ENCODE measurements at regions not wholly inside any gene's neighbourhood (a gene's known extent, or its start where the extent isn't known, plus 50 kb on each side); places are given as distances from the start of the nearest gene placed in this dataset.

DNA sequence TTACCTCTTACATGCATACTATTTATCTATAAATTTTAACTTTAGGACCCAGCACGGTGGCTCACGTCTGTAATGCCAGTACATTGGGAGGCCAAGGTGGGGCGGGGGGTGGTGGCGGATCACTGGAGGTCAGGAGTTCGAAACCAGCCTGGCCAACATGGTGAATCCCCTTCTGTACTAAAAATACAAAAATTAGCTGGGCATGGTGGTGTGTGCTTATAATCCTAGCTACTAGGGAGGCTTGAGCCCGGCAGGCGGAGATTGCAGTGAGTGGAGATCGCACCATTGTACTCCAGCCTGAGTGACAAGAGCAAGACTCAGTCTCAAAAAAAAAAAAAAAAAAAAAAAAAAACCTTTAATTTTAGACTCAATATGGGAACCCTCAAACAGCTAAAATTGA lies 1582.6 kb upstream of the NUDT12 start:
- intact Hi-C loops (cut with micrococcal nuclease): no loop called here

More for the DNA sequence above, 1582.6 kb upstream of the NUDT12 start:
- no TSS peak for BruUV-seq (replicated peaks)
- Histone ChIP-seq H3K56ac (ENCODE audit: extremely low read depth, insufficient read depth, low read length) (no peak overlapping the region), H3K4me2 (ENCODE audit: low read depth, low read length) (no peak overlapping the region), H2BK120ac (ENCODE audit: low read depth, low read length) (no peak overlapping the region), H4K20me1 (ENCODE audit: insufficient read depth, low read length) (no peaks in the 10 kb centered on the region), H3K23ac (ENCODE audit: low read depth, low read length) (no peak overlapping the region), H2AK9ac (replicated peaks; ENCODE audit: low read depth, low read length, poor library complexity) (no peak overlapping the region), H2BK20ac (ENCODE audit: low read depth, low read length) (no peak overlapping the region), H3K4me1 (ENCODE audit: control insufficient read depth, insufficient read depth, low read length) (no peaks in the 10 kb centered on the region), H3K27ac (ENCODE audit: insufficient read depth, low read length) (no peak overlapping the region), H3K27me3 (ENCODE audit: control insufficient read depth, insufficient read depth, low read length) (no peaks in the 10 kb centered on the region), H3K36me3 (ENCODE audit: control insufficient read depth, insufficient read depth, low read length) (no peaks in the 10 kb centered on the region), H3K14ac (replicated peaks; ENCODE audit: low read depth, low read length) (no peak overlapping the region), H4K5ac (ENCODE audit: low read depth, low read length) (no peak overlapping the region), H3K9ac (ENCODE audit: low read depth, low read length) (no peak overlapping the region), H3K4ac (ENCODE audit: low read depth, low read length) (no peak overlapping the region), H2AK5ac (ENCODE audit: low read depth, low read length) (no peak overlapping the region), H3K18ac (ENCODE audit: low read depth, low read length) (no peak overlapping the region), H2BK5ac (ENCODE audit: low read depth, low read length, poor library complexity, severe bottlenecking) (no peak overlapping the region), H4K91ac (ENCODE audit: insufficient read depth, low read depth, low read length) (no peak overlapping the region), H2AFZ (replicated peaks; ENCODE audit: low read length, poor library complexity) (no peak overlapping the region), H3K4me3 (ENCODE audit: insufficient read depth, low read depth, low read length) (no peak overlapping the region), H3K9me3 (ENCODE audit: control insufficient read depth, insufficient read depth, low read length) (no peaks in the 10 kb centered on the region), H3K79me1 (ENCODE audit: low read depth in 1 of 2, low read length in 2 of 2) (no peaks in the 10 kb centered on the region), H2BK15ac (ENCODE audit: low read depth, low read length) (no peak overlapping the region), H3K9me1 (ENCODE audit: insufficient read depth, low read length) (no peaks in the 10 kb centered on the region), H4K8ac (ENCODE audit: low read depth in 2 of 2, low read length in 2 of 2) (no peak overlapping the region)
- DNase-seq (no peak), ATAC-seq (ENCODE audit: low read depth) (no peak)
- dilution Hi-C loops (cut with HindIII; ENCODE audit: low sequenced_read_pairs, unreplicated experiment): no loop called here
- CTCF ChIA-PET: no interaction called here
- POLR2A ChIA-PET (ENCODE audit: unreplicated experiment): no interaction called here
- TF ChIP-seq CHD1 (IDR thresholded peaks at IDR 0.05; ENCODE audit: low read depth, low read length) (no peak), RFX5 (IDR thresholded peaks at IDR 0.05; ENCODE audit: low read depth, low read length) (no peak), RAD21 (IDR thresholded peaks at IDR 0.05; ENCODE audit: low read length) (no peak), RCOR1 (IDR thresholded peaks at IDR 0.05; ENCODE audit: insufficient replicate concordance, low read length) (no peak)
- WGBS, 2 experiments (ENCODE audit: extremely low coverage in 2 of 2, insufficient read length in 1 of 2): no CpG with 5 or more reads among the region's 8 CpGs
- in situ Hi-C loops (cut with MboI; ENCODE audit: low sequenced_read_pairs): no loop called here

All from IMR-90 (cell line).